GM19025 (cell line): ENCODE measurements at regions not wholly inside any gene's neighbourhood (a gene's known extent, or its start where the extent isn't known, plus 50 kb on each side); places are given as distances from the start of the nearest gene placed in this dataset.

Experiments used
- ATAC-seq: cut with Tn5 transposase; IDR thresholded peaks from one replicate; pipeline ENCODE4 v1.9.1; 2021; ENCODE audit warnings: mild to moderate bottlenecking, low read depth, moderate library complexity; ENCODE audit not compliant: unreplicated experiment

DNA sequence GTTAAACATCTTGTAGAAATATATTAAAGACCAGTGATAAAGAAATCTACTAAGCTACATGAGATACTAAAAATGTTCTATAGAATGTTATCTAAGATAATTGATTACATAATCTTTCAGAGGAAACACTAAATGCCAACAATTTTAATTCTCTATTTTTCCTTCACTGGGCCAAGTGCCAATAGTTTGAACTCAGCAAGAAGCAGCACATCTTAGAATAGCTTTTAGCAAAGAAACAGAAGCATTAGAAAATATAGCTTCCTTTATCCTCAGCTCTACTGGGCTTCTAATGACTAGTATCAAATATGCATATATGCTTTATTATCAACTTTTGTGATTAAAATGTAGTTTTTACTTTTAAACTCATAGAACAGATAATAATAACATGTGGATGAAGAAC, 461.4 kb upstream of the USP15 start:
- ATAC-seq, result no peak

DNA sequence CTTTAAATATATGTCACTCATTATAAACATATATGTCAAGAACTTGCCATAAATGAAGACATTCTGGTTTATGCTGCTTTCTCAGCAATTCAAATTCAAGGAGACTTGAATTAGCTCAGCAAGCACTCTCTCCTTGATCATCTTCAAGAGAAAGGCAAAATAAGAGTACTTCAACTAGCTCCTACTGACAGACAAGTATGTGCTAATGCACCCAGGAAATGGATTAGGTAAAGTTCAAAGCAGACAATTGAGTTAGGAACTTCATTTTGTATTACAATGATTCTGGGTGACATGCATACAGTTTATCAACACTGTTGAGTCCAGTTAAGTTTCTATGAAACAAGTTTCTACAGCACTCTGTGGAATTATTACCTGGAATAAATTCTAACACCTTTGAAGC, 455.9 kb upstream of the USP15 start:
- no peak for ATAC-seq

- ATAC-seq, result no peak
Observed at GRCh38 chr12:61808856-61809255, 451.3 kb upstream of the USP15 start.

- ATAC-seq, result no peak
Observed at GRCh38 chr12:61810486-61810885, 449.7 kb upstream of the USP15 start.

GRCh38 chr12:61821381-61821780, 438.8 kb upstream of the USP15 start:
- no peak for ATAC-seq

GRCh38 chr12:61823102-61823501, 437.1 kb upstream of the USP15 start:
- ATAC-seq, result no peak

GRCh38 chr12:61846765-61847164, 413.4 kb upstream of the USP15 start:
- ATAC-seq, result no peak

DNA sequence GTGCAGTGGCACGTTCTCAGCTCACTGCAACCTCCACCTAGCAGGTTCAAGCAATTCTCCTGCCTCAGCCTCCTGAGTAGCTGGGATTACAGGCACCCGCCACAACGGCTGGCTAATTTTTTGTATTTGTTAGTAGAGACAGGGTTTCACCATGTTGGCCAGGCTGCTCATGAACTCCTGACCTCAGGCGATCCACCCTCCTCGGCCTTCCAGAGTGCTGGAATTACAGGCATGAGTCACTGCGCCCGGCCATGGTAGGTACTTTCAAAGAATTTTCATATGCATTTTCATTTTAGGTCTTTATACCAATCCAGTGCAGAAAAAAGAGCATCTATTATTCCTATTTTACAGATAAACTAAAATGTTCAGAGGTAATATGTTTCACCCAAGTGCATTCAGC, 411.3 kb upstream of the USP15 start:
- no peak for ATAC-seq

DNA sequence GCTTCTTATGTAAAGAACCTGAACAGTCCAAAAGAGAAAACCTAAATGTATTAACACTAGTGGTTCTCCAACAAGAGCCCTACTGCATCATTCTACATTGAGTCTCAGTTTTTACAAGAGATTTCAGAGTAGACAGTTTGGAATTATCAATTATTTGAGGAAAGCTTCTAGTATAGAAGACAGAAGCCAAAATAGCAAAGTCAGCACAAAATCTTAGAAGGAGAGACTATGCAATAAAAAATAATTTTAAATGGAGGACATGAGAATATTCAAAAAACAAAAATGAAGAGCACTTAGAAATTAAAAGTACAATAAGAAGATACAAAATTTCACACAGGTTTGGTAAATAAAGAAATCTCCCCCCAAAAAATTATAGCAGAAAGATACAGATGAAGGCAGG, 406.3 kb upstream of the USP15 start:
- no peak for ATAC-seq

DNA sequence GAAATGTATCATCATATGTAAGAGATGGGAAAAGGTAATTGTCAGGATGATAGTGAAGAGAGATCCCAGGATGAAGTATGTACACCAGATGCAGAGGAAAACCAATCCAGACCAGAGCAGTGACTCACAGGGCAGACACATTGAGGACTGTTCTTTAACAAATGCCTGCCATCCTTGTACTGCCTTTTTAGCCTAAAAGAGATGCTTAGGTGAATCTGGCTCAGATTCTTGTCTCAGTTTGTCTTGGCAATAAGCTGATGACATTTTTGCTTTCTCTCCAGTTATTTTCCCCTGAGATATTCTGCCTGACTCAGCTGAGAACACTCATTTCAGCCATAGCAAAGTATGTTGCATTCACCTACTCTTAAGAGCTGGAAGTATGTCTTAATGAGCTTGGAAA, 405.3 kb upstream of the USP15 start:
- no peak for ATAC-seq

DNA sequence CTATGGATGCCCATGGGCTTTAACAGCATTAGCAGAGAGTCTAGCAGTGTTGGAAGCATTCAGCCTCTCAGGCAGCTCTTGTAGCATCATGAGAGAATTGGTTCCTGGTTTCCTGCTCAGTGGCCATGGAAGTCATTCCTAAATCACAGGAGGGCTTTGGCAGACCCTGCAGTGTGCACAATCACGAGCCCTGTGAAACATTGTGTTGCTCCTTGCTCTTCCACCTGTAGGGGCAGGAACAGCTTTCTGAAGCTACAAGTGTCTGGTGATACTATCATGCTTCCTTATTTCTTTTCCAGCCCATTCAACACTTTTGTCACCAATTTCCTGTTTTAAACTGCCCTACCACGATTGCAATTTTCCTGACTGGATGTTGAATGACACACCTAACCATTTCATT, 402.2 kb upstream of the USP15 start:
- ATAC-seq, result no peak

- ATAC-seq, result no peak
Observed at GRCh38 chr12:61860451-61860850, 399.8 kb upstream of the USP15 start.

DNA sequence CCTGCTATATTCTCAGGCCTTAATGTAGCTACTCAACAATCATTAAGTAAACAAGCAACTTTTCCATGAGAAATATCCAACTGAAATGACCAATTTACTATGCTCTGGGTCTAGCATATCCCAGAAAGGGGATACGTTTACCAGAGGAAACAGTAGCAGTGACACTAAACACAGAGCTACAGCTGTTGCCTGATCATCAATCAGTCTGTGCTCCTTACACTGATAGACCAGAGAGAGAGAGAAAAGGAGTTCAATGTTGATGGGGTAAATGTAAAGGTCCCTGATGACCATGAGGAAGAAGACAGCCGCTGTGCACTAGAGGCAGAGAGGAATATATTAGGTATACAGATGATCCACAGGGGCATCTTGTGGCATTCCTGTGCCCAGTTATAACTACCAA, 397.2 kb upstream of the USP15 start:
- no peak for ATAC-seq

GRCh38 chr12:61863811-61864210, 396.4 kb upstream of the USP15 start:
- ATAC-seq, result no peak

GRCh38 chr12:61869796-61870195, 390.4 kb upstream of the USP15 start:
- no peak for ATAC-seq

DNA sequence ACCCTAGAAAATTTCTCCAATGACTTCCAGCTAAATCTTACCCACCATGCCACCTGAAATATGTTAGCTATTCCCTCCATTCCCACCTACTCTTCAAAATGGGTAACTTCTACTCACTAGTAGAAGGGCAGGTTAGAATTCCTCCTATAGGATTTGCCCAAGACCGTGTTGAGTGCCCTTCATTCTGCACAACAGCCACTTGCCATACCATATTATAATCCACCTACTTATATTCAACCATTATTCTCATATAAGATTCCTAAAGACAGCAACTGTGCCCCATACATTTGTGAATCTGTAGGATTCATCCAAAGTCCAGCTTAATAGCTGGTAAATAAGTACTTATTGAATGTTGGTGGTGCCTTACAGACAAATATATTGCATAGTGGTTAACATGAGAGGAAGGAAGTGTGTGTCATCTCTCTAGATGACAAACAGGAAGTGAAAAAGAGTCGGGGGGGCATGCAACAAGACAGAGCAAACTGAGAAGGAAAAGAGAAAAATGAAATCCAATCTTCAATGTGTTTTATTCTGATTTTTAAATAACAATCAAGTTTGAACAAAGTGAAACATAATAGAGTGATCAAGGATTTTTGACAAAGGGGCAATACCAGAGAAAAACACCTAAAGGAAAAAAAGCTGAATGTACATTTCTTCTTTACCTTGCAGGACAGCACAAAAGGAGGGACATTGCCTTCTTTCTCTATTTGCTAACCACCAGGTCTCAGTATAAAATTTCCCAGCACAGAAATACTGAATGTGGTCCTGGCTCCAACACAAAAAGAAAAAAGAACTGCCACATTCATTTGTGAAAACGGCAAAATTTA, 389.3 kb upstream of the USP15 start:
- ATAC-seq, result no peak

GRCh38 chr12:61871485-61871810, 388.8 kb upstream of the USP15 start:
- ATAC-seq, result no peak

- ATAC-seq, result no peak
Observed at GRCh38 chr12:61879229-61879628, 381.0 kb upstream of the USP15 start.

DNA sequence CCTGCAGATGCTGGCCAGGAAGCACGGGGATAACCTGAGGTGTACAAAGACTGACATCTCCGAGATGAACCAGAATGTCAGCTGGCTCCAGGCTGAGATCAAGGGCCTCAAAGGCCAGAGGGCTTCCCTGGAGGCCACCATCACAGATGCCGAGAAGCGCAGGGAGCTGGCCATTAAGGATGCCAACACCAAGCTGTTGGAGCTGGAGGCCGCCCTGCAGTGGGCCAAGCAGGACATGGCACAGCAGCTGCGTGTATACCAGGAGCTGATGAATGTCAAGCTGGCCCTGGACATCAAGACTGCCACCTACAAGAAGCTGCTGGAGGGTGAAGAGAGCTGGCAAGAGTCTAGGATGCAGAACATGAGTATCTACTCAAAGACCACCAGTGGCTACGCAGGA, 380.0 kb upstream of the USP15 start:
- no peak for ATAC-seq

DNA sequence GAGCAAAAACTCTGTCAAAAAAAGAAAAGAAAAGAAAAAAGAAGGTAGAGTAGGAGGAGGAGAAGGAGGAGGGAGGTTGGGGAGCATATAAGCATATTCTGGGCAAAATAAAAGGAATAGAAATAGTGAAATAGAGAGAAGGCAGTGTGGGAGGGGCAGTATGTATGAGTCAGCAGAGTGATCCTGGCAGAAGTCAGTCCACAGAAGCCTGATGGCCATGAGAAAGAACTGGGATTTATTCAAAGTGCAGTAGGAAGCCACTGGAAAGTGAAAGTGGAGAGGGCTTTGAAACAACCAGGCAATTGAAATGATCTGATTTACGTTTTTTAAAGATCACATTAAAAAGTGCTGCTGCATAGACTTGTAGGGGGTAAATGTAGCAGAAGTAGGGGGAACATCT, 368.6 kb upstream of the USP15 start:
- ATAC-seq, result no peak

- ATAC-seq, result no peak
Observed at GRCh38 chr12:61894168-61894567, 366.0 kb upstream of the USP15 start.

DNA sequence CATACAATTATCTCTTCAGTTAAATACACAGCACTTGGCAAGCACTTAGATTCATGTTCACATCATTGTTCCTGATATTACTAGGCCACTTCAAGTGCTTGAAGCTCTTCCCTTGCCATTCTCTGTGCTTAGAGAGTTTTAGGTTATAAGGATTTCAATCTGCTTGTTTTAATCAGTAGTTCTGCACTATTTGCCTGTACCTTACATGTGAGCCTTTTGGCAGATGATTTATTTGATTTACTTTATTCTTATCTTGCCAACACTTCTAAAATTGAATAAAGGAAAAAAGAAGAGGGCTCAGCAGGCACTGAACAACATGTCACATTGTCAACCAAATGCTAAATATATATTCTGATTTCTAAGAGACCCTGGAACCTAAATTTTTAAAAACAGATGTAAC, 363.8 kb upstream of the USP15 start:
- no peak for ATAC-seq

- no peak for ATAC-seq
Observed at GRCh38 chr12:61902403-61902802, 357.8 kb upstream of the USP15 start.
